ENCODE measurements at regions not wholly inside any gene's neighbourhood (a gene's known extent, or its start where the extent isn't known, plus 50 kb on each side); places are given as distances from the start of the nearest gene placed in this dataset.

DNA sequence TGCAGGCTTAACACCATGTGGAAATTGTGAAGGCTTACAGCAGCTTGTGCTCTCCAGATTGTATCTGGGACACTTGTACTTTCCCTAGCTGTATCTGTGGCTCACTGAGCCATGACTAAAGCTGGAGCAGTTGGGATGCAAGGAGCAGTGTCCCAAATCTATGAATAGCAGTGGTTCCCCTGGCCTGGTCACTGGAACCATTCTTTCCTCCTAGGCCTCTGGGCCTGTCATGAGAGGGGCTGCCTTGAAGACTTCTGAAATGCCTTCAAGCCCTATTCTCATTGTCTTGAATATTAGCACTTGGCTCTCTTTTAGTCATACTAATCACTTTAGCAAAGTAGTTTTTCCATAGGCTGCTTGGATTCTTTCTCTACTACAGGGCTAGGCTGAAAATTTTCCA, 186.8 kb upstream of the LRATD1 start:
- Histone ChIP-seq H3K9me3 (ENCODE audit: insufficient read depth in 2 of 2, low read depth in 1 of 2, low read length in 1 of 2) (peaks cover 15 to 16% of the 10 kb centered on the region in 2 experiments), H2AFZ (ENCODE audit: low read length) (no peak overlapping the region), H3K27me3 (replicated peaks in 1 of 4; ENCODE audit: control insufficient read depth in 3 of 4, extremely low read depth in 1 of 4, insufficient read depth in 3 of 4, low read length in 3 of 4) (no peaks in the 10 kb centered on the region), H2BK20ac (ENCODE audit: low read length) (no peak overlapping the region), H3K79me1 (ENCODE audit: low read depth, low read length) (no peaks in the 10 kb centered on the region), H4K20me1 (replicated peaks in 1 of 2; ENCODE audit: control insufficient read depth in 1 of 2, insufficient read depth in 2 of 2, low read length in 2 of 2) (no peaks in the 10 kb centered on the region), H3K4me1 (replicated peaks in 1 of 4; ENCODE audit: control insufficient read depth in 3 of 4, insufficient read depth in 4 of 4, low read length in 3 of 4) (no peaks in the 10 kb centered on the region), H3K4me2 (ENCODE audit: insufficient read depth in 1 of 2, low read depth in 2 of 2, low read length in 2 of 2) (no peak overlapping the region), H2BK15ac (ENCODE audit: low read length) (no peak overlapping the region), H4K8ac (ENCODE audit: extremely low read depth, insufficient read depth, low read length) (no peak overlapping the region), H2BK120ac (replicated peaks; ENCODE audit: low read depth, low read length) (no peak overlapping the region), H3K56ac (replicated peaks; ENCODE audit: insufficient read length, low read depth, low read length) (no peak overlapping the region), H3K79me2 (ENCODE audit: control insufficient read depth in 1 of 2, insufficient read depth in 2 of 2, low read length in 2 of 2) (no peaks in the 10 kb centered on the region), H3K4ac (replicated peaks; ENCODE audit: insufficient read length, low read depth, low read length) (no peak overlapping the region), H4K5ac (ENCODE audit: insufficient read length, low read depth, low read length) (no peak overlapping the region), H2AK5ac (ENCODE audit: low read depth, low read length) (no peak overlapping the region), H3K18ac (ENCODE audit: extremely low read depth, low read length) (no peak overlapping the region), H2BK5ac (ENCODE audit: low read depth, low read length) (no peak overlapping the region), H3K23me2 (ENCODE audit: low read depth, low read length) (no peaks in the 10 kb centered on the region; the same call in 1 of the 2 replicates), H3K4me3 (ENCODE audit: extremely low read depth in 1 of 4, insufficient read depth in 2 of 4, low read depth in 3 of 4, low read length in 4 of 4) (no peak overlapping the region), H3K14ac (ENCODE audit: insufficient read length) (no peak overlapping the region), H3K36me3 (ENCODE audit: control insufficient read depth in 2 of 4, insufficient read depth in 4 of 4, low read length in 3 of 4) (no peaks in the 10 kb centered on the region), H4K91ac (replicated peaks; ENCODE audit: insufficient read length, low read length) (no peak overlapping the region), H3K23ac (ENCODE audit: insufficient read length) (no peak overlapping the region), H2BK12ac (ENCODE audit: low read depth, low read length) (no peak overlapping the region), H3K27ac (ENCODE audit: low read depth, low read length) (no peak overlapping the region), H3K9ac (replicated peaks in 1 of 4; ENCODE audit: extremely low read depth in 1 of 4, low read depth in 3 of 4, low read length in 3 of 4) (no peak overlapping the region)
- DNase-seq (ENCODE audit: low read depth in 1 of 2, low spot score in 2 of 2) (no peak), FAIRE-seq (no peak)
- ChIA-PET POLR2A (ENCODE audit: partially characterized antibody) (no interaction called here), CTCF (ENCODE audit: partially characterized antibody) (interaction anchor here (1.0 kb wide), 1 partner anchor 19 kb away, joined by 4 read pairs; no protein-coding TSS in a partner anchor)
- TF ChIP-seq CEBPB (IDR thresholded peaks at IDR 0.05; ENCODE audit: low read depth, low read length) (no peak), SRF (IDR thresholded peaks at IDR 0.05; ENCODE audit: low read depth, low read length) (no peak), MAFK (IDR thresholded peaks at IDR 0.05; ENCODE audit: low read depth, low read length) (no peak), CHD1 (IDR thresholded peaks at IDR 0.05; ENCODE audit: low read depth, low read length) (no peak), CBX5 (IDR thresholded peaks at IDR 0.05; ENCODE audit: low read depth, low read length) (no peak), GTF2F1 (IDR thresholded peaks at IDR 0.05; ENCODE audit: borderline replicate concordance, low read depth, low read length) (no peak), KDM1A (IDR thresholded peaks at IDR 0.05; ENCODE audit: borderline replicate concordance, low read length) (no peak), EP300 (IDR thresholded peaks at IDR 0.05; ENCODE audit: borderline replicate concordance in 1 of 2, low read depth in 2 of 2, low read length in 2 of 2) (no peak), JUND (IDR thresholded peaks at IDR 0.05; ENCODE audit: low read length) (no peak), FOSL1 (IDR thresholded peaks at IDR 0.05; ENCODE audit: insufficient read depth, low read depth, low read length) (no peak), TBP (IDR thresholded peaks at IDR 0.05; ENCODE audit: low read depth, low read length) (no peak), ZNF274 (IDR thresholded peaks at IDR 0.05; ENCODE audit: borderline replicate concordance, extremely low read depth, low read length) (no peak), BCL11A (IDR thresholded peaks at IDR 0.05; ENCODE audit: low read depth in 2 of 2, low read length in 2 of 2) (no peak), POLR2AphosphoS5 (IDR thresholded peaks at IDR 0.05; ENCODE audit: low read depth, low read length) (no peak)
- TF ChIP-seq, protein P1, sequence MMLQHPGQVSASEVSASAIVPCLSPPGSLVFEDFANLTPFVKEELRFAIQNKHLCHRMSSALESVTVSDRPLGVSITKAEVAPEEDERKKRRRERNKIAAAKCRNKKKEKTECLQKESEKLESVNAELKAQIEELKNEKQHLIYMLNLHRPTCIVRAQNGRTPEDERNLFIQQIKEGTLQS (IDR thresholded peaks at IDR 0.05; ENCODE audit: insufficient read depth, low read depth, low read length), result no peak

Data from H1 (cell line).